AG09319 (cell line): ENCODE measurements at regions not wholly inside any gene's neighbourhood (a gene's known extent, or its start where the extent isn't known, plus 50 kb on each side); places are given as distances from the start of the nearest gene placed in this dataset.

Experiments
- DNase-seq: peaks from one replicate; pipeline ENCODE4 v3.0.0-alpha.2; 2010; ENCODE audit warnings: low read depth; ENCODE audit errors: extremely low read depth
- CTCF ChIP-seq: IDR thresholded peaks from 2 replicates; pipeline ENCODE4 v1.5.1; 2011; ENCODE audit warnings: low read depth, mild to moderate bottlenecking, inconsistent platforms, low read length, moderate library complexity

GRCh38 chr15:79190093-79190492, 92.4 kb upstream of the ANKRD34C start:
- no peak for DNase-seq
- TF ChIP-seq CTCF = no peak

- DNase-seq = no peak
- no peak for TF ChIP-seq CTCF
Observed at GRCh38 chr15:79186616-79187015, 95.9 kb upstream of the ANKRD34C start.

GRCh38 chr15:79185199-79185598, 94.6 kb upstream of the RASGRF1 start:
- peak; percentile 14 for TF ChIP-seq CTCF
- DNase-seq = no peak

- no peak for DNase-seq
- TF ChIP-seq CTCF = peak; percentile 99
Observed at GRCh38 chr15:79184465-79184892, 93.9 kb upstream of the RASGRF1 start.

GRCh38 chr15:79180318-79180717, 89.7 kb upstream of the RASGRF1 start:
- no peak for DNase-seq

GRCh38 chr15:79179597-79179996, 89.0 kb upstream of the RASGRF1 start:
- no peak for DNase-seq
- no peak for TF ChIP-seq CTCF

More at GRCh38 chr15:79180318-79180717, 89.7 kb upstream of the RASGRF1 start:
- TF ChIP-seq CTCF = no peak

- no peak for DNase-seq
- no peak for TF ChIP-seq CTCF
Observed at GRCh38 chr15:79179108-79179561, 88.6 kb upstream of the RASGRF1 start.
